ENCODE measurements at regions not wholly inside any gene's neighbourhood (a gene's known extent, or its start where the extent isn't known, plus 50 kb on each side); places are given as distances from the start of the nearest gene placed in this dataset.
"Not testable (repeated sequence)": the region's sequence is repeated elsewhere in the genome, so short reads cannot be mapped to it uniquely, and the experiment has no call there.

GRCh38 chr7:29684151-29684786, 120.6 kb downstream of the PRR15 start:
- WGBS, 2 donors: 0 to 1% methylated on average over 29 to 31 of the region's 34 CpGs

GRCh38 chr7:29684787-29685650, 121.3 kb upstream of the WIPF3 start:
- H3K9me3 ChIP-seq: no peaks in the 10 kb centered on the region
- DNase-seq: peak; percentile 80 to 84 (median 82)
- H3K27me3 ChIP-seq: no peaks in the 10 kb centered on the region
- H3K36me3 ChIP-seq (replicated peaks in 1 of 2; ENCODE audit: insufficient read depth in 1 of 2, low read depth in 2 of 2): no peaks in the 10 kb centered on the region
- peak overlapping the region; percentile 94 to 98 (median 96) for H3K27ac ChIP-seq
- ATAC-seq: peak; percentile 87
- intact Hi-C loops (cut with DNase I): no loop called here
- 1% methylated on average over 19 to 97 of the region's 114 CpGs for WGBS, 2 donors
- H3K4me1 ChIP-seq: peaks cover 11% of the 10 kb centered on the region
- H3K4me3 ChIP-seq: peak overlapping the region; percentile 26 to 54
- TF ChIP-seq POLR2A (IDR thresholded peaks at IDR 0.05) (peak; percentile 30 to 56 (median 54)), CTCF (IDR thresholded peaks at IDR 0.05) (peak in 1 of 7 experiments; percentile 5)

More at GRCh38 chr7:29684151-29684786, 120.6 kb downstream of the PRR15 start:
- ATAC-seq (peak; percentile 74), DNase-seq (peak in 2 of 4 donors; percentile 31 to 43)
- Histone ChIP-seq H3K27ac (peak overlapping the region; percentile 94 to 98 (median 96)), H3K4me1 (peaks cover 11% of the 10 kb centered on the region), H3K4me3 (peak overlapping the region; percentile 26 to 54)
- TF ChIP-seq CTCF (IDR thresholded peaks at IDR 0.05) (peak in 1 of 7 experiments; percentile 4), POLR2A (IDR thresholded peaks at IDR 0.05) (peak in 2 of 3 donors; percentile 42 to 47)
- H3K27me3 ChIP-seq; intact Hi-C loops (cut with DNase I); H3K9me3 ChIP-seq; H3K36me3 ChIP-seq (replicated peaks in 1 of 2; ENCODE audit: insufficient read depth in 1 of 2, low read depth in 2 of 2): not testable (repeated sequence)

- H3K27ac ChIP-seq: peak overlapping the region; percentile 94 to 98 (median 96)
- H3K27me3 ChIP-seq; intact Hi-C loops (cut with DNase I); ATAC-seq; H3K9me3 ChIP-seq; H3K36me3 ChIP-seq (replicated peaks in 1 of 2; ENCODE audit: insufficient read depth in 1 of 2, low read depth in 2 of 2): not testable (repeated sequence)
- peaks cover 11% of the 10 kb centered on the region for H3K4me1 ChIP-seq
- H3K4me3 ChIP-seq: peak overlapping the region; percentile 26 to 54
- whole genome bisulfite sequencing, 2 donors: 1% methylated on average over 19 to 20 of the region's 21 CpGs
- DNase-seq: peak in 1 of 4 donors; percentile 29
Measured at GRCh38 chr7:29685651-29686271, 120.5 kb upstream of the WIPF3 start.

GRCh38 chr7:29690510-29690909, 115.8 kb upstream of the WIPF3 start:
- 33 to 42% methylated on average over 4 of the region's 4 CpGs for WGBS, 2 donors
- H3K36me3 ChIP-seq (replicated peaks in 1 of 2; ENCODE audit: insufficient read depth in 1 of 2, low read depth in 2 of 2); H3K9me3 ChIP-seq; intact Hi-C loops (cut with DNase I); H3K4me3 ChIP-seq; H3K4me1 ChIP-seq; H3K27me3 ChIP-seq; H3K27ac ChIP-seq; ATAC-seq; DNase-seq: not testable (repeated sequence)

- intact Hi-C loops (cut with DNase I); H3K4me3 ChIP-seq; H3K27ac ChIP-seq; H3K27me3 ChIP-seq; H3K9me3 ChIP-seq; ATAC-seq; H3K4me1 ChIP-seq; H3K36me3 ChIP-seq (replicated peaks in 1 of 2; ENCODE audit: insufficient read depth in 1 of 2, low read depth in 2 of 2): not testable (repeated sequence)
- WGBS, 2 donors: 30 to 34% methylated on average over 5 of the region's 5 CpGs
- DNase-seq: peak; percentile 36 to 55 (median 46)
Measured at GRCh38 chr7:29696402-29696801, 109.9 kb upstream of the WIPF3 start.

GRCh38 chr7:29699723-29700122, 106.6 kb upstream of the WIPF3 start:
- H3K27me3 ChIP-seq; H3K4me3 ChIP-seq; ATAC-seq; H3K36me3 ChIP-seq (replicated peaks in 1 of 2; ENCODE audit: insufficient read depth in 1 of 2, low read depth in 2 of 2); DNase-seq; intact Hi-C loops (cut with DNase I); H3K9me3 ChIP-seq; H3K4me1 ChIP-seq; H3K27ac ChIP-seq: not testable (repeated sequence)
- WGBS, 2 donors: 88 to 100% methylated on average over 2 of the region's 2 CpGs

- H3K9me3 ChIP-seq; H3K27me3 ChIP-seq; intact Hi-C loops (cut with DNase I); H3K36me3 ChIP-seq (replicated peaks in 1 of 2; ENCODE audit: insufficient read depth in 1 of 2, low read depth in 2 of 2); H3K4me1 ChIP-seq; H3K27ac ChIP-seq; DNase-seq; ATAC-seq; H3K4me3 ChIP-seq: not testable (repeated sequence)
- 94 to 95% methylated on average over 1 of the region's 1 CpG for WGBS, 2 donors
Measured at GRCh38 chr7:29701540-29701939, 104.8 kb upstream of the WIPF3 start.

GRCh38 chr7:29703830-29704229, 102.5 kb upstream of the WIPF3 start:
- H3K36me3 ChIP-seq (replicated peaks in 1 of 2; ENCODE audit: insufficient read depth in 1 of 2, low read depth in 2 of 2); H3K4me1 ChIP-seq; intact Hi-C loops (cut with DNase I); H3K9me3 ChIP-seq; H3K27me3 ChIP-seq; H3K4me3 ChIP-seq; DNase-seq; ATAC-seq; H3K27ac ChIP-seq: not testable (repeated sequence)
- WGBS, 2 donors: 75 to 86% methylated on average over 4 of the region's 4 CpGs

- H3K27me3 ChIP-seq; H3K27ac ChIP-seq; H3K4me1 ChIP-seq; intact Hi-C loops (cut with DNase I); H3K36me3 ChIP-seq (replicated peaks in 1 of 2; ENCODE audit: insufficient read depth in 1 of 2, low read depth in 2 of 2); H3K4me3 ChIP-seq; DNase-seq; H3K9me3 ChIP-seq; ATAC-seq: not testable (repeated sequence)
Measured at GRCh38 chr7:29709002-29709401, 97.3 kb upstream of the WIPF3 start.
